IMR-90 (cell line): ENCODE measurements at regions not wholly inside any gene's neighbourhood (a gene's known extent, or its start where the extent isn't known, plus 50 kb on each side); places are given as distances from the start of the nearest gene placed in this dataset.
A peak's percentile ranks its signal among the peaks of the same experiment; 100 is the strongest.

ENCODE experiments used
- ATAC-seq: fragments of 200-7000 bp; cut with Tn5 transposase; 2 replicates; pipeline ENCODE4 v1.9.1; 2020; ENCODE audit warnings: low read depth, mild to moderate bottlenecking, moderate library complexity
- BruUV-seq: library from RNA; stranded (reverse); fragments of 400-500 nt; replicated peaks from 2 replicates; lab custom pipeline; 2021; lab: Mats Ljungman, UMichigan
- CTCF ChIA-PET: fragments of 300-600 bp; formaldehyde crosslinking; extraction: SDS; loops from one replicate; lab custom pipeline; 2021; ENCODE audit warnings: antibody characterized with exemption; lab: Yijun Ruan, JAX
- POLR2A ChIA-PET: fragments of 300-600 bp; sonication (Branson Sonifier 250); formaldehyde crosslinking; loops from one replicate; lab custom pipeline; 2022; ENCODE audit warnings: antibody characterized with exemption; ENCODE audit not compliant: unreplicated experiment; lab: Charles Lee
- DNase-seq: peaks from one replicate; pipeline ENCODE4 v3.0.0; 2013
- H2AFZ ChIP-seq: replicated peaks from 2 replicates; pipeline ENCODE3; 2013; ENCODE audit warnings: low read length, mild to moderate bottlenecking; ENCODE audit not compliant: poor library complexity
- H2AK5ac ChIP-seq: 2 replicates; pipeline ENCODE4 v1.6.1; 2013; ENCODE audit warnings: low read depth, low read length, inconsistent platforms
- H2AK9ac ChIP-seq: replicated peaks from 2 replicates; pipeline ENCODE3; 2013; ENCODE audit warnings: mild to moderate bottlenecking, low read depth, low read length, moderate library complexity; ENCODE audit not compliant: poor library complexity
- H2BK120ac ChIP-seq: 2 replicates; pipeline ENCODE4 v1.6.1; 2013; ENCODE audit warnings: low read depth, low read length, inconsistent platforms
- H2BK15ac ChIP-seq: 3 replicates; pipeline ENCODE4 v1.6.1; 2013; ENCODE audit warnings: low read depth, low read length, inconsistent platforms
- H2BK20ac ChIP-seq: 2 replicates; pipeline ENCODE4 v1.6.1; 2013; ENCODE audit warnings: low read depth, mild to moderate bottlenecking, inconsistent platforms, low read length, moderate library complexity
- H2BK5ac ChIP-seq: 2 replicates; pipeline ENCODE4 v1.6.1; 2013; ENCODE audit warnings: mild to moderate bottlenecking, low read depth, low read length, inconsistent platforms; ENCODE audit not compliant: poor library complexity, severe bottlenecking
- H3K14ac ChIP-seq: replicated peaks from 2 replicates; pipeline ENCODE4 v1.6.1; 2013; ENCODE audit warnings: low read depth, low read length, inconsistent platforms
- H3K18ac ChIP-seq: 2 replicates; pipeline ENCODE4 v1.6.1; 2013; ENCODE audit warnings: low read depth, low read length, control low read depth
- H3K23ac ChIP-seq: 2 replicates; pipeline ENCODE4 v1.6.1; 2013; ENCODE audit warnings: low read depth, low read length, inconsistent platforms
- H3K27ac ChIP-seq: 2 replicates; pipeline ENCODE4 v1.5.1; 2013; ENCODE audit warnings: mild to moderate bottlenecking, control low read depth, low read length; ENCODE audit not compliant: insufficient read depth
- H3K27me3 ChIP-seq: 2 replicates; pipeline ENCODE4 v1.6.1; 2013; ENCODE audit warnings: low read length; ENCODE audit not compliant: control insufficient read depth, insufficient read depth
- H3K36me3 ChIP-seq: 2 replicates; pipeline ENCODE4 v1.6.1; 2013; ENCODE audit warnings: low read length, mixed read lengths; ENCODE audit not compliant: control insufficient read depth, insufficient read depth
- H3K4ac ChIP-seq: 2 replicates; pipeline ENCODE4 v1.6.1; 2013; ENCODE audit warnings: low read depth, low read length, inconsistent platforms
- H3K4me1 ChIP-seq: 2 replicates; pipeline ENCODE4 v1.6.1; 2013; ENCODE audit warnings: low read length, mixed read lengths; ENCODE audit not compliant: control insufficient read depth, insufficient read depth
- H3K4me2 ChIP-seq: 2 replicates; pipeline ENCODE4 v1.6.1; 2013; ENCODE audit warnings: low read depth, mild to moderate bottlenecking, control low read depth, low read length, moderate library complexity
- H3K4me3 ChIP-seq: 2 replicates; pipeline ENCODE4 v1.5.1; 2013; ENCODE audit warnings: low read depth, mild to moderate bottlenecking, control low read depth, low read length, moderate library complexity; ENCODE audit not compliant: insufficient read depth
- H3K56ac ChIP-seq: 2 replicates; pipeline ENCODE4 v1.6.1; 2013; ENCODE audit warnings: low read length, inconsistent platforms; ENCODE audit not compliant: insufficient read depth; ENCODE audit errors: extremely low read depth
- H3K79me1 ChIP-seq, 2 experiments: 2 replicates each; pipeline ENCODE4 v1.6.1; 2013; ENCODE audit warnings: low read length in 2 of 2, inconsistent platforms in 1 of 2, low read depth in 1 of 2
- H3K9ac ChIP-seq: 2 replicates; pipeline ENCODE4 v1.6.1; 2013; ENCODE audit warnings: low read depth, low read length, control low read depth
- H3K9me1 ChIP-seq: 2 replicates; pipeline ENCODE4 v1.6.1; 2013; ENCODE audit warnings: low read length, inconsistent platforms; ENCODE audit not compliant: insufficient read depth
- H3K9me3 ChIP-seq: 2 replicates; pipeline ENCODE4 v1.6.1; 2013; ENCODE audit warnings: low read length; ENCODE audit not compliant: control insufficient read depth, insufficient read depth
- H4K20me1 ChIP-seq: 2 replicates; pipeline ENCODE4 v1.6.1; 2013; ENCODE audit warnings: low read length, inconsistent platforms; ENCODE audit not compliant: insufficient read depth
- H4K5ac ChIP-seq: 2 replicates; pipeline ENCODE4 v1.6.1; 2013; ENCODE audit warnings: mild to moderate bottlenecking, low read depth, low read length, control low read depth
- H4K8ac ChIP-seq, 2 experiments: 2 replicates each; pipeline ENCODE4 v1.6.1; 2013; ENCODE audit warnings: low read depth in 2 of 2, low read length in 2 of 2, control low read depth in 1 of 2, inconsistent platforms in 1 of 2
- H4K91ac ChIP-seq: 2 replicates; pipeline ENCODE4 v1.6.1; 2013; ENCODE audit warnings: low read depth, low read length, inconsistent platforms; ENCODE audit not compliant: insufficient read depth
- BHLHE40 ChIP-seq: fragments of 150-350 bp; IDR thresholded peaks from 2 replicates; pipeline ENCODE4 v1.6.1; 2016; ENCODE audit warnings: mild to moderate bottlenecking, low read depth, low read length
- CEBPB ChIP-seq: IDR thresholded peaks from 2 replicates; pipeline ENCODE4 v1.6.1; 2012; ENCODE audit warnings: low read depth, low read length, improper control_type of control experiment
- CHD1 ChIP-seq: IDR thresholded peaks from 2 replicates; pipeline ENCODE4 v1.6.1; 2012; ENCODE audit warnings: low read depth, low read length, improper control_type of control experiment
- FOS ChIP-seq: fragments of 150-350 bp; IDR thresholded peaks from 2 replicates; pipeline ENCODE4 v1.6.1; 2016; ENCODE audit warnings: low read depth, low read length
- MAFK ChIP-seq: IDR thresholded peaks from 2 replicates; pipeline ENCODE4 v1.6.1; 2012; ENCODE audit warnings: low read depth, low read length, improper control_type of control experiment
- MXI1 ChIP-seq: IDR thresholded peaks from 2 replicates; pipeline ENCODE4 v1.6.1; 2012; ENCODE audit warnings: low read depth, mild to moderate bottlenecking, low read length, moderate library complexity, borderline replicate concordance
- NFE2L2 ChIP-seq: fragments of 150-350 bp; IDR thresholded peaks from 2 replicates; pipeline ENCODE4 v1.6.1; 2016; ENCODE audit warnings: low read depth, mild to moderate bottlenecking, low read length
- POLR2A ChIP-seq: IDR thresholded peaks from 2 replicates; pipeline ENCODE4 v1.6.1; 2012; ENCODE audit warnings: mild to moderate bottlenecking, low read depth, low read length
- RAD21 ChIP-seq: IDR thresholded peaks from 2 replicates; pipeline ENCODE4 v1.6.1; 2012; ENCODE audit warnings: low read length, improper control_type of control experiment
- RFX5 ChIP-seq: IDR thresholded peaks from 2 replicates; pipeline ENCODE4 v1.8.0; 2012; ENCODE audit warnings: low read depth, mild to moderate bottlenecking, low read length, moderate library complexity
- SMC3 ChIP-seq: fragments of 150-350 bp; IDR thresholded peaks from 2 replicates; pipeline ENCODE4 v1.6.1; 2016; ENCODE audit warnings: low read depth, mild to moderate bottlenecking, antibody characterized with exemption, low read length, moderate library complexity
- WGBS, 2 experiments: methylation state at CpG; one replicate each; pipeline versions ENCODE4 v1.1.5 to v1.1.7; 2013; ENCODE audit warnings: missing lambda C conversion rate in 2 of 2; ENCODE audit not compliant: insufficient read length in 1 of 2; ENCODE audit errors: extremely low coverage in 2 of 2; 5-methylcytosine and 5-hydroxymethylcytosine counted together
- dilution Hi-C: fragments of 300-500 bp; cut with HindIII; formaldehyde crosslinking; loops from one replicate; pipeline ENCODE4 v1.14.3; 2018; ENCODE audit warnings: low sequenced_read_pairs; ENCODE audit not compliant: unreplicated experiment
- in situ Hi-C: fragments of 300-500 bp; cut with MboI; formaldehyde crosslinking; loops from 3 replicates; pipeline ENCODE4 v1.14.3; 2019; ENCODE audit warnings: low sequenced_read_pairs, inconsistent platforms, mixed read lengths
- intact Hi-C: fragments of 100-400 bp; cut with micrococcal nuclease; formaldehyde crosslinking; loops from 2 replicates; pipeline ENCODE4 v1.10.0; 2022
- TF ChIP-seq, protein P1 (sequence below): fragments of 150-350 bp; IDR thresholded peaks from 2 replicates; pipeline ENCODE4 v1.6.1; 2016; ENCODE audit warnings: low read depth, mild to moderate bottlenecking, low read length, moderate library complexity, borderline replicate concordance
- TF ChIP-seq, protein P2 (sequence below): conservative IDR thresholded peaks from 2 replicates; pipeline ENCODE4 v1.5.1; 2012; ENCODE audit warnings: mild to moderate bottlenecking, low read depth, low read length, improper control_type of control experiment

GRCh38 chr1:244352156-244352830, 99.4 kb downstream of the ADSS2 start (continued):
- TF ChIP-seq POLR2A, result no peak

DNA sequence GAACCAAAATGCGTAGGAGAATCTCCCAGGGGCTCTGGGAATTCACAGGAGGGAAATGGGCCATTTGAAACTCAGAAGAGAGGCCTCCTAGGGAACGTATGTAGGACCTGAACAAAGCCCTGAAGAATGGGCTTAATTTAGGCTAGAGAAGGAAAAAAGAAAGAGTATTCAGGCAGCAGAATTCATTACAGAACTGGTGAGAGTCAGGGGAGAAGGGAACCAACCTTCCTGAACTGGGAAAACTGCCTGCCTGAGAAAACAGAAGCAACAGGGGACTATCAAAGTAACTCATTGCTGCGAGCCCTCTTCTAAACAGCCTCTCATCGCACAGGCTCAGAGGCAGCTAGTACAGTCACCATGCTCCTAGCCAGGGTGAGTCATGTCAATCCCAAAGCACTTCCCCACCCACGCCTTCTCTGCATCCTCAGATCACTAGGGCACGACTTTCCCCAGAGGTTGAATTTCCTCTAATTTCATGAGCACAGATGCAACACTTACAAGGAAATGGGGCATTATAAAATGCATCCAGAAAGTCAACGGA, 98.1 kb downstream of the ADSS2 start:
- peak overlapping the region; percentile 15 for H3K4me2 ChIP-seq
- H4K20me1 ChIP-seq, result no peaks in the 10 kb centered on the region
- H2BK120ac ChIP-seq, result peak overlapping the region; percentile 94
- DNase-seq (peak; percentile 97), ATAC-seq (peak; percentile 98)
- no peak overlapping the region; the same call in 1 of the 2 replicates for H2AK5ac ChIP-seq
- peak overlapping the region; percentile 78 for H2AFZ ChIP-seq
- H2AK9ac ChIP-seq, result peak overlapping the region; percentile 58
- no peaks in the 10 kb centered on the region for H3K36me3 ChIP-seq
- H4K91ac ChIP-seq, result peak overlapping the region; percentile 80
- H2BK15ac ChIP-seq, result peak overlapping the region; percentile 91; the same call in 2 of the 3 replicates
- H3K27me3 ChIP-seq, result no peaks in the 10 kb centered on the region
- peaks cover 14% of the 10 kb centered on the region for H3K9me1 ChIP-seq
- peak overlapping the region; percentile 70 for H3K27ac ChIP-seq
- ChIA-PET POLR2A (no interaction called here), CTCF (no interaction called here)
- in situ Hi-C loops (no loop called here), dilution Hi-C loops (no loop called here), intact Hi-C loops (no loop called here)
- peak overlapping the region; percentile 93 for H2BK20ac ChIP-seq
- WGBS, 2 experiments, result 0% methylated on average over 2 of the region's 7 CpGs; no CpG with 5 or more reads in 1 of the 2 experiments
- H3K14ac ChIP-seq, result peak overlapping the region; percentile 89
- H3K4ac ChIP-seq, result peak overlapping the region; percentile 75; the same call in 1 of the 2 replicates
- H3K9ac ChIP-seq, result peak overlapping the region; percentile 65
- peak overlapping the region; percentile 94 for H3K56ac ChIP-seq
- 0 out of 4 replicates have a peak, but pooled peaks cover 0 to 3% of the 10 kb centered on the region in 2 experiments for H3K79me1 ChIP-seq
- H3K4me1 ChIP-seq, result peaks cover 18% of the 10 kb centered on the region
- no peak overlapping the region for H3K4me3 ChIP-seq
- H3K9me3 ChIP-seq, result no peaks in the 10 kb centered on the region
- H4K8ac ChIP-seq, result peak overlapping the region; percentile 37 to 94; a peak in 3 of 4 replicates
- H3K18ac ChIP-seq, result peak overlapping the region; percentile 64; the same call in 1 of the 2 replicates
- BruUV-seq, result no TSS peak
- peak overlapping the region; percentile 81 for H2BK5ac ChIP-seq
- H3K23ac ChIP-seq, result peak overlapping the region; percentile 70; the same call in 1 of the 2 replicates
- peak overlapping the region; percentile 46 for H4K5ac ChIP-seq
- 0 out of 2 replicates have a peak, but pooled peaks have one; percentile 13 for TF ChIP-seq RAD21
- TF ChIP-seq CEBPB, result peak; percentile 46; the same call in 1 of the 2 replicates
- 0 out of 2 replicates have a peak, but pooled peaks have one; percentile 7 for TF ChIP-seq SMC3
- 0 out of 2 replicates have a peak, but pooled peaks have one; percentile 54 for TF ChIP-seq BHLHE40
- TF ChIP-seq NFE2L2, result no peak
- no peak; the same call in 1 of the 2 replicates for TF ChIP-seq POLR2A
- TF ChIP-seq CHD1, result no peak
- TF ChIP-seq RFX5, result no peak
- TF ChIP-seq MAFK, result no peak
- peak; percentile 95 for TF ChIP-seq FOS
- TF ChIP-seq, protein P1, sequence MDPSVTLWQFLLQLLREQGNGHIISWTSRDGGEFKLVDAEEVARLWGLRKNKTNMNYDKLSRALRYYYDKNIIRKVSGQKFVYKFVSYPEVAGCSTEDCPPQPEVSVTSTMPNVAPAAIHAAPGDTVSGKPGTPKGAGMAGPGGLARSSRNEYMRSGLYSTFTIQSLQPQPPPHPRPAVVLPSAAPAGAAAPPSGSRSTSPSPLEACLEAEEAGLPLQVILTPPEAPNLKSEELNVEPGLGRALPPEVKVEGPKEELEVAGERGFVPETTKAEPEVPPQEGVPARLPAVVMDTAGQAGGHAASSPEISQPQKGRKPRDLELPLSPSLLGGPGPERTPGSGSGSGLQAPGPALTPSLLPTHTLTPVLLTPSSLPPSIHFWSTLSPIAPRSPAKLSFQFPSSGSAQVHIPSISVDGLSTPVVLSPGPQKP, result no peak
- TF ChIP-seq MXI1, result 0 out of 2 replicates have a peak, but pooled peaks have one; percentile 35
- TF ChIP-seq, protein P2, sequence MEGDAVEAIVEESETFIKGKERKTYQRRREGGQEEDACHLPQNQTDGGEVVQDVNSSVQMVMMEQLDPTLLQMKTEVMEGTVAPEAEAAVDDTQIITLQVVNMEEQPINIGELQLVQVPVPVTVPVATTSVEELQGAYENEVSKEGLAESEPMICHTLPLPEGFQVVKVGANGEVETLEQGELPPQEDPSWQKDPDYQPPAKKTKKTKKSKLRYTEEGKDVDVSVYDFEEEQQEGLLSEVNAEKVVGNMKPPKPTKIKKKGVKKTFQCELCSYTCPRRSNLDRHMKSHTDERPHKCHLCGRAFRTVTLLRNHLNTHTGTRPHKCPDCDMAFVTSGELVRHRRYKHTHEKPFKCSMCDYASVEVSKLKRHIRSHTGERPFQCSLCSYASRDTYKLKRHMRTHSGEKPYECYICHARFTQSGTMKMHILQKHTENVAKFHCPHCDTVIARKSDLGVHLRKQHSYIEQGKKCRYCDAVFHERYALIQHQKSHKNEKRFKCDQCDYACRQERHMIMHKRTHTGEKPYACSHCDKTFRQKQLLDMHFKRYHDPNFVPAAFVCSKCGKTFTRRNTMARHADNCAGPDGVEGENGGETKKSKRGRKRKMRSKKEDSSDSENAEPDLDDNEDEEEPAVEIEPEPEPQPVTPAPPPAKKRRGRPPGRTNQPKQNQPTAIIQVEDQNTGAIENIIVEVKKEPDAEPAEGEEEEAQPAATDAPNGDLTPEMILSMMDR, result no peak
